Prostate gland (tissue), 2 donors: ENCODE measurements at regions not wholly inside any gene's neighbourhood (a gene's known extent, or its start where the extent isn't known, plus 50 kb on each side); places are given as distances from the start of the nearest gene placed in this dataset.
"Not testable (repeated sequence)": the region's sequence is repeated elsewhere in the genome, so short reads cannot be mapped to it uniquely, and the experiment has no call there.

ENCODE experiments used
- POLR2AphosphoS5 ChIP-seq: sonication (generic); formaldehyde crosslinking; IDR thresholded peaks from one replicate; pipeline ENCODE4 v1.6.1; 2017; ENCODE audit warnings: antibody characterized with exemption
- TF ChIP-seq, protein P1 (sequence below), 4 experiments: fragments of 200-600 bp in 2 of 4; fragments of 450-650 bp in 2 of 4; sonication (generic) in 2 of 4; IDR thresholded peaks; 1 replicate in 3 of 4; 2 replicates in 1 of 4; pipeline ENCODE4 v1.5.1; 2016 to 2019; ENCODE audit warnings: antibody characterized with exemption in 4 of 4, mild to moderate bottlenecking in 2 of 4, moderate library complexity in 2 of 4

GRCh38 chr7:26971924-26972323 lies 107.5 kb upstream of the SKAP2 start:
- TF ChIP-seq, protein P1, sequence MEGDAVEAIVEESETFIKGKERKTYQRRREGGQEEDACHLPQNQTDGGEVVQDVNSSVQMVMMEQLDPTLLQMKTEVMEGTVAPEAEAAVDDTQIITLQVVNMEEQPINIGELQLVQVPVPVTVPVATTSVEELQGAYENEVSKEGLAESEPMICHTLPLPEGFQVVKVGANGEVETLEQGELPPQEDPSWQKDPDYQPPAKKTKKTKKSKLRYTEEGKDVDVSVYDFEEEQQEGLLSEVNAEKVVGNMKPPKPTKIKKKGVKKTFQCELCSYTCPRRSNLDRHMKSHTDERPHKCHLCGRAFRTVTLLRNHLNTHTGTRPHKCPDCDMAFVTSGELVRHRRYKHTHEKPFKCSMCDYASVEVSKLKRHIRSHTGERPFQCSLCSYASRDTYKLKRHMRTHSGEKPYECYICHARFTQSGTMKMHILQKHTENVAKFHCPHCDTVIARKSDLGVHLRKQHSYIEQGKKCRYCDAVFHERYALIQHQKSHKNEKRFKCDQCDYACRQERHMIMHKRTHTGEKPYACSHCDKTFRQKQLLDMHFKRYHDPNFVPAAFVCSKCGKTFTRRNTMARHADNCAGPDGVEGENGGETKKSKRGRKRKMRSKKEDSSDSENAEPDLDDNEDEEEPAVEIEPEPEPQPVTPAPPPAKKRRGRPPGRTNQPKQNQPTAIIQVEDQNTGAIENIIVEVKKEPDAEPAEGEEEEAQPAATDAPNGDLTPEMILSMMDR (IDR thresholded peaks at IDR 0.05): not testable (repeated sequence)
- not testable (repeated sequence) for TF ChIP-seq POLR2AphosphoS5
